Smooth muscle cell (in vitro differentiated cells): ENCODE measurements at regions not wholly inside any gene's neighbourhood (a gene's known extent, or its start where the extent isn't known, plus 50 kb on each side); places are given as distances from the start of the nearest gene placed in this dataset. TPM values are rescaled to one million over a fixed set of nuclear protein-coding genes. Genes with fewer than 3 reads are reported as not detected.

Source experiments
- DNase-seq: peaks from one replicate; lab custom pipeline; 2025; ENCODE audit not compliant: unreplicated experiment; lab: John Stamatoyannopoulos, UW
- H2AFZ ChIP-seq: fragments of 200-600 bp; sonication (generic); 2 replicates; pipeline ENCODE4 v1.6.0; 2016; ENCODE audit warnings: antibody characterized with exemption, low read depth, mild to moderate bottlenecking
- H3F3A ChIP-seq: fragments of 200-600 bp; sonication (generic); 2 replicates; pipeline ENCODE4 v1.6.0; 2017; ENCODE audit warnings: antibody characterized with exemption, low read depth
- H3K27ac ChIP-seq: fragments of 200-600 bp; sonication (generic); 2 replicates; pipeline ENCODE4 v1.5.1; 2016; ENCODE audit warnings: low read depth, mild to moderate bottlenecking
- H3K27me3 ChIP-seq: fragments of 200-600 bp; sonication (generic); 2 replicates; pipeline ENCODE4 v1.6.1; 2016; ENCODE audit warnings: low read depth, mild to moderate bottlenecking
- H3K36me3 ChIP-seq: fragments of 200-600 bp; sonication (generic); 2 replicates; pipeline ENCODE4 v1.5.1; 2016; ENCODE audit warnings: low read depth
- H3K4me1 ChIP-seq: fragments of 200-600 bp; sonication (generic); 2 replicates; pipeline ENCODE4 v1.5.1; 2016; ENCODE audit warnings: low read depth
- H3K4me2 ChIP-seq: fragments of 200-600 bp; sonication (generic); 2 replicates; pipeline ENCODE4 v1.6.0; 2016; ENCODE audit warnings: mild to moderate bottlenecking
- H3K4me3 ChIP-seq: fragments of 200-600 bp; sonication (generic); 2 replicates; pipeline ENCODE4 v1.5.1; 2016; ENCODE audit warnings: mild to moderate bottlenecking
- H3K79me2 ChIP-seq: fragments of 200-600 bp; sonication (generic); 2 replicates; pipeline ENCODE4 v1.6.0; 2016; ENCODE audit warnings: low read depth, mild to moderate bottlenecking
- H3K9ac ChIP-seq: fragments of 200-600 bp; sonication (generic); 2 replicates; pipeline ENCODE4 v1.6.0; 2016; ENCODE audit warnings: low read depth
- H3K9me3 ChIP-seq: fragments of 200-600 bp; sonication (generic); replicated peaks from 2 replicates; pipeline ENCODE4 v1.5.1; 2016; ENCODE audit warnings: low read depth
- H4K20me1 ChIP-seq: fragments of 200-600 bp; sonication (generic); 2 replicates; pipeline ENCODE4 v1.6.0; 2016; ENCODE audit warnings: low read depth
- CTCF ChIP-seq: fragments of 200-600 bp; sonication (generic); IDR thresholded peaks from 2 replicates; pipeline ENCODE4 v1.5.1; 2017; ENCODE audit warnings: borderline replicate concordance, mild to moderate bottlenecking, antibody characterized with exemption; ENCODE audit not compliant: insufficient read depth, poor library complexity, severe bottlenecking
- WGBS: methylation state at CpG from one replicate; pipeline ENCODE4 v1.1.7; 2016; ENCODE audit warnings: low lambda C conversion rate; 5-methylcytosine and 5-hydroxymethylcytosine counted together
- small RNA-seq: library from RNA; depleted of rRNA; stranded (forward); fragments of <200 nt; gene quantifications from one replicate; pipeline ENCODE3, GENCODE V24; 2014

GRCh38 chr5:121793791-121794190 lies 57.9 kb upstream of the FTMT start:
- no peaks in the 10 kb centered on the region for H3K9me3 ChIP-seq
- TF ChIP-seq CTCF, result no peak
- no peak overlapping the region for H2AFZ ChIP-seq
- no peaks in the 10 kb centered on the region for H4K20me1 ChIP-seq
- H3F3A ChIP-seq, result no peaks in the 10 kb centered on the region
- no peak overlapping the region for H3K9ac ChIP-seq
- no peaks in the 10 kb centered on the region for H3K27me3 ChIP-seq
- no peak overlapping the region for H3K4me3 ChIP-seq
- no peaks in the 10 kb centered on the region for H3K79me2 ChIP-seq
- no peak for DNase-seq
- no peak overlapping the region for H3K27ac ChIP-seq
- no peaks in the 10 kb centered on the region for H3K4me1 ChIP-seq
- H3K36me3 ChIP-seq, result no peaks in the 10 kb centered on the region
- no peak overlapping the region for H3K4me2 ChIP-seq

- no peaks in the 10 kb centered on the region for H3K27me3 ChIP-seq
Observed at GRCh38 chr5:121795511-121795910, 56.2 kb upstream of the FTMT start.

GRCh38 chr5:121797681-121798518 lies 53.8 kb upstream of the FTMT start:
- Histone ChIP-seq H3K9me3 (no peaks in the 10 kb centered on the region), H3K27ac (no peak overlapping the region), H3K9ac (no peak overlapping the region), H4K20me1 (no peaks in the 10 kb centered on the region), H3K4me3 (no peak overlapping the region), H2AFZ (peak overlapping the region; percentile 32), H3K4me1 (no peaks in the 10 kb centered on the region), H3F3A (no peaks in the 10 kb centered on the region), H3K4me2 (no peak overlapping the region), H3K27me3 (no peaks in the 10 kb centered on the region), H3K36me3 (no peaks in the 10 kb centered on the region), H3K79me2 (no peaks in the 10 kb centered on the region)
- TF ChIP-seq CTCF, result no peak
- WGBS, result 77% methylated on average over 9 of the region's 9 CpGs
- no peak for DNase-seq

More at GRCh38 chr5:121795511-121795910, 56.2 kb upstream of the FTMT start:
- Histone ChIP-seq H3F3A (no peaks in the 10 kb centered on the region), H3K27ac (no peak overlapping the region), H3K9me3 (no peaks in the 10 kb centered on the region), H3K4me3 (no peak overlapping the region), H3K79me2 (no peaks in the 10 kb centered on the region), H3K4me1 (no peaks in the 10 kb centered on the region), H3K4me2 (no peak overlapping the region), H4K20me1 (no peaks in the 10 kb centered on the region), H3K9ac (no peak overlapping the region), H2AFZ (no peak overlapping the region), H3K36me3 (no peaks in the 10 kb centered on the region)
- no peak for DNase-seq
- TF ChIP-seq CTCF, result no peak
- WGBS, result 62% methylated on average over 2 of the region's 2 CpGs

Small RNA genes in the stretch of these regions (small RNA-seq; reads per million reads assigned to genes)
- gene AC010350.1, result not detected
